ENCODE measurements at regions not wholly inside any gene's neighbourhood (a gene's known extent, or its start where the extent isn't known, plus 50 kb on each side); places are given as distances from the start of the nearest gene placed in this dataset.

DNA sequence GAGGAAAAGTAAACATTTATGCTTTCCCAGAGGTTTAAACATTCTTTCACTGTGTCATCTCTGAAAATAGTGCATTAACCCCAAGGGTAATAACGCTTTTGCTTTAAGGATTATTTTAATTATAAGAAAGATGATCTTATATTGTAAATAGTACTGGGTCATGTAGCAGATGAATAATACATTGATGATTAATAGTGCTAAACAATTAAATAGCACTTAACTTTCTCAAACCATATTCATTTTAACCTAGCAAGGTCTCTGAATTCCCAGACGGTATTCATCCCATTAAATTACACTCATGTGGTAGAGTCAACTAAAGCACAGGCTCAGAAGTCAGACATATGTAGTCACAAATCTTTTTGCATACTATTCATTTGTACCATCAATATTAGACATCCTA lies 115.6 kb upstream of the FAR2 start:
- Mint-ChIP-seq H3K4me3 (no peak overlapping the region), H3K27ac (no peak overlapping the region), H3K36me3 (ENCODE audit: low read depth) (no peaks in the 10 kb centered on the region), H3K4me1 (no peaks in the 10 kb centered on the region), H3K9me3 (no peaks in the 10 kb centered on the region), H3K27me3 (ENCODE audit: low read depth, poor library complexity) (no peaks in the 10 kb centered on the region)
- no peak for DNase-seq
- TF ChIP-seq, protein P1, sequence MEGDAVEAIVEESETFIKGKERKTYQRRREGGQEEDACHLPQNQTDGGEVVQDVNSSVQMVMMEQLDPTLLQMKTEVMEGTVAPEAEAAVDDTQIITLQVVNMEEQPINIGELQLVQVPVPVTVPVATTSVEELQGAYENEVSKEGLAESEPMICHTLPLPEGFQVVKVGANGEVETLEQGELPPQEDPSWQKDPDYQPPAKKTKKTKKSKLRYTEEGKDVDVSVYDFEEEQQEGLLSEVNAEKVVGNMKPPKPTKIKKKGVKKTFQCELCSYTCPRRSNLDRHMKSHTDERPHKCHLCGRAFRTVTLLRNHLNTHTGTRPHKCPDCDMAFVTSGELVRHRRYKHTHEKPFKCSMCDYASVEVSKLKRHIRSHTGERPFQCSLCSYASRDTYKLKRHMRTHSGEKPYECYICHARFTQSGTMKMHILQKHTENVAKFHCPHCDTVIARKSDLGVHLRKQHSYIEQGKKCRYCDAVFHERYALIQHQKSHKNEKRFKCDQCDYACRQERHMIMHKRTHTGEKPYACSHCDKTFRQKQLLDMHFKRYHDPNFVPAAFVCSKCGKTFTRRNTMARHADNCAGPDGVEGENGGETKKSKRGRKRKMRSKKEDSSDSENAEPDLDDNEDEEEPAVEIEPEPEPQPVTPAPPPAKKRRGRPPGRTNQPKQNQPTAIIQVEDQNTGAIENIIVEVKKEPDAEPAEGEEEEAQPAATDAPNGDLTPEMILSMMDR (IDR thresholded peaks at IDR 0.05): no peak

DNA sequence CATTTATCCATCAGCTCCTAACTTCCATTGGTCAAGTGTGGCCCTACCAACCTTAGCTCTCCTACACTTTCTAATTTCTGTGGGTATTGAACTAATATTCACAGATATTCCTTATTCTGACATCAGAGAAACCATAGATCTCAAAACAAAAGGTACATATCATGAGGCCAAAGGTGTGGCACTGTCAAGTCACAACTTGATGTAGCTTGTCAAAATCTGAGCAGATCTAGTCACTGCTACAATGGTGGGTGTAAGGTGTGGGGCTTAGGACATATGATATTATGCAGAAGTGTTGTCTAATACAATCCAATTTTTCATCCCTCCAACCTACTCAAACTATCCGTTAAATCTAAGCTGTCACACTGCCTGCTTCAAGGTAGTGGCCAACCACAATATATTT lies 114.0 kb upstream of the FAR2 start:
- H3K27me3 Mint-ChIP-seq (ENCODE audit: low read depth, poor library complexity): no peaks in the 10 kb centered on the region
- no peak for DNase-seq
- no peak overlapping the region for H3K4me3 Mint-ChIP-seq
- H3K9me3 Mint-ChIP-seq: no peaks in the 10 kb centered on the region
- H3K36me3 Mint-ChIP-seq (ENCODE audit: low read depth): no peaks in the 10 kb centered on the region
- TF ChIP-seq, protein P1 (IDR thresholded peaks at IDR 0.05): no peak
- H3K4me1 Mint-ChIP-seq: no peaks in the 10 kb centered on the region
- H3K27ac Mint-ChIP-seq: no peak overlapping the region

DNA sequence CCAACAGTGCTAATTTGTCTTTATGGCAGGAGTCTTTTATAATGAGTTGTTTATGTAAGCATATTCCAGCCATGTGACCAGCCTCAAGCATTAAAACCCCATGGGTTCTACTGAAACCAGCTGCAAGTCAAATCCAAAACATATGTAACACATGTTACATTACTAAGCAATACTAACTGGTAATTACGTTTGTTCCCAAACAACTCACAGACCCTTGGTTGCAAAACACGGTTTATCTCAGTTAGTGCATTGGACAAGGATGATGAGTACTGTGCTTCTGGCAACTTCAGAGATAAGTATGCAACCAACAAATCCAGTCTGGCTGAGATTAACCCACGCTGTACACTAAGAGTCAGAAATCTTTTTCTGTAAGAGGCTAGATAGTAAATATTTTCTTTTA lies 110.1 kb upstream of the FAR2 start:
- Mint-ChIP-seq H3K27me3 (ENCODE audit: low read depth, poor library complexity) (no peaks in the 10 kb centered on the region), H3K9me3 (no peaks in the 10 kb centered on the region), H3K36me3 (ENCODE audit: low read depth) (no peaks in the 10 kb centered on the region), H3K27ac (no peak overlapping the region), H3K4me1 (peaks cover 9% of the 10 kb centered on the region), H3K4me3 (no peak overlapping the region)
- TF ChIP-seq, protein P1 (IDR thresholded peaks at IDR 0.05): no peak
- DNase-seq: no peak

DNA sequence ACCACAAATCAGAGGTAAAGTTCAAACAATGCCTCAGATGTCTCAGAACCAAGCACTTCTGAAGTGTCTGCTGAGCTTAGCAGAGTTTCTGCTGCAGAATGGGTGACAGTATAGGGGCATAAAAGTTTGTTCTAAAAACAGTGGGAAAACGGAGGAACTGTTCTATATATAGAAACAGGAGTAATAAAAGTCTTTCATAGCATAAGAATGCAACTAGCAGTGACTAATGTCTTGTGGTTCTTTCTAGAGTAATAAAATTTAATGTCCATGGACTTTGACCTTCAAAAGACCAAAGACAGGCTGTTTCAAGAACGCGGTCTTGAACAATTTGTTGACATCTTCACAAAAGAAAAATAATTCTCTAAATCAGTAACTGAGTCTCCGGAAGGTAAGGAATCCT lies 107.5 kb upstream of the FAR2 start:
- Mint-ChIP-seq H3K4me1 (peaks cover 9% of the 10 kb centered on the region), H3K4me3 (no peak overlapping the region), H3K27ac (peak overlapping the region; percentile 58), H3K27me3 (ENCODE audit: low read depth, poor library complexity) (no peaks in the 10 kb centered on the region), H3K9me3 (no peaks in the 10 kb centered on the region), H3K36me3 (ENCODE audit: low read depth) (no peaks in the 10 kb centered on the region)
- TF ChIP-seq, protein P1 (IDR thresholded peaks at IDR 0.05): no peak
- no peak for DNase-seq

DNA sequence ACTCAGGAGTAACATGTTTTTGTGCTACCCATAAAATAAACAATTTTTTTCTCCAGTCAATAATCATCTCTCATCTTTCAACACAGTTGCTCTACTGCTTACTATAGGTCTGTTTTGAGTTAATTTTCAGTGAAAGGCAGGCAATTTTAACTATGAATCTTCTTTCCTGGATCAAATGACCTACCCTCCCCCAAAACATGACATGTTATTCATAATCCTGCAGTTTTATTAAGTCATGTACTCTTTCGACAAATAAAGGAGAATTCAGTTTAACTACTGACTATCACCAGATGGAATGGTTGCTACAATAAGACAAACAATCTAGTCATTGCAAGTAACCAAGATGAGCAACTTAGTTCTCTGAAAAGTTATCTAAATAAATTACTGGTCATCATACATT lies 106.0 kb upstream of the FAR2 start:
- no peak overlapping the region for H3K4me3 Mint-ChIP-seq
- H3K36me3 Mint-ChIP-seq (ENCODE audit: low read depth): no peaks in the 10 kb centered on the region
- no peak for DNase-seq
- TF ChIP-seq, protein P1 (IDR thresholded peaks at IDR 0.05): no peak
- peaks cover 3% of the 10 kb centered on the region for H3K9me3 Mint-ChIP-seq
- no peaks in the 10 kb centered on the region for H3K27me3 Mint-ChIP-seq (ENCODE audit: low read depth, poor library complexity)
- peaks cover 9% of the 10 kb centered on the region for H3K4me1 Mint-ChIP-seq
- no peak overlapping the region for H3K27ac Mint-ChIP-seq

DNA sequence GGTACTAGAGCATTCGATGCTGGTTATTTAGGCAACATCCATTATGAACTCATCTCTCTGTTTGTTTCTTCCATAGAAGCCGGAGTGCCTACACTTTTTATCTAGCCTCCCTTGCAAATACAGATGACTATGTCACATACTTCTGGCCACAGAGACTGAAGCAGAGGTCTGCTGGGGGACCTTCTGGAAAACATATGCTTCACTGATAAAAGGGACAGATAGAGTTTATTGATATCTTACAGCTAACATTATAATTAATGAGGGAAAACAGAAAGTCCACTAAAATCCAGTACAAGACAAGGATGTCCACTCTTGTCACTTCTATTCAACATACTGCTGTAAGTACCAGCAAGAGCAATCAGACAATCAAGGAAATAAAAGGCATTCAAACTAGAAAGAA lies 104.3 kb upstream of the FAR2 start:
- no peaks in the 10 kb centered on the region for H3K27me3 Mint-ChIP-seq (ENCODE audit: low read depth, poor library complexity)
- no peak for DNase-seq
- no peak overlapping the region for H3K4me3 Mint-ChIP-seq
- peaks cover 3% of the 10 kb centered on the region for H3K9me3 Mint-ChIP-seq
- no peaks in the 10 kb centered on the region for H3K36me3 Mint-ChIP-seq (ENCODE audit: low read depth)
- H3K4me1 Mint-ChIP-seq: peaks cover 9% of the 10 kb centered on the region
- TF ChIP-seq, protein P1 (IDR thresholded peaks at IDR 0.05): no peak
- H3K27ac Mint-ChIP-seq: no peak overlapping the region

Measured in nephron progenitor cell (in vitro differentiated cells).